IMR-90 (cell line): ENCODE measurements at regions not wholly inside any gene's neighbourhood (a gene's known extent, or its start where the extent isn't known, plus 50 kb on each side); places are given as distances from the start of the nearest gene placed in this dataset.

Experiments
- ATAC-seq: fragments of 200-7000 bp; cut with Tn5 transposase; 2 replicates; pipeline ENCODE4 v1.9.1; 2020; ENCODE audit warnings: low read depth, mild to moderate bottlenecking, moderate library complexity
- BruUV-seq: library from RNA; stranded (reverse); fragments of 400-500 nt; replicated peaks from 2 replicates; lab custom pipeline; 2021; lab: Mats Ljungman, UMichigan
- CTCF ChIA-PET: fragments of 300-600 bp; formaldehyde crosslinking; extraction: SDS; loops from one replicate; lab custom pipeline; 2021; ENCODE audit warnings: antibody characterized with exemption; lab: Yijun Ruan, JAX
- POLR2A ChIA-PET: fragments of 300-600 bp; sonication (Branson Sonifier 250); formaldehyde crosslinking; loops from one replicate; lab custom pipeline; 2022; ENCODE audit warnings: antibody characterized with exemption; ENCODE audit not compliant: unreplicated experiment; lab: Charles Lee
- DNase-seq: peaks from one replicate; pipeline ENCODE4 v3.0.0; 2013
- H2AFZ ChIP-seq: replicated peaks from 2 replicates; pipeline ENCODE3; 2013; ENCODE audit warnings: low read length, mild to moderate bottlenecking; ENCODE audit not compliant: poor library complexity
- H2AK5ac ChIP-seq: 2 replicates; pipeline ENCODE4 v1.6.1; 2013; ENCODE audit warnings: low read depth, low read length, inconsistent platforms
- H2AK9ac ChIP-seq: replicated peaks from 2 replicates; pipeline ENCODE3; 2013; ENCODE audit warnings: mild to moderate bottlenecking, low read depth, low read length, moderate library complexity; ENCODE audit not compliant: poor library complexity
- H2BK120ac ChIP-seq: 2 replicates; pipeline ENCODE4 v1.6.1; 2013; ENCODE audit warnings: low read depth, low read length, inconsistent platforms
- H2BK15ac ChIP-seq: 3 replicates; pipeline ENCODE4 v1.6.1; 2013; ENCODE audit warnings: low read depth, low read length, inconsistent platforms
- H2BK20ac ChIP-seq: 2 replicates; pipeline ENCODE4 v1.6.1; 2013; ENCODE audit warnings: low read depth, mild to moderate bottlenecking, inconsistent platforms, low read length, moderate library complexity
- H2BK5ac ChIP-seq: 2 replicates; pipeline ENCODE4 v1.6.1; 2013; ENCODE audit warnings: mild to moderate bottlenecking, low read depth, low read length, inconsistent platforms; ENCODE audit not compliant: poor library complexity, severe bottlenecking
- H3K14ac ChIP-seq: replicated peaks from 2 replicates; pipeline ENCODE4 v1.6.1; 2013; ENCODE audit warnings: low read depth, low read length, inconsistent platforms
- H3K18ac ChIP-seq: 2 replicates; pipeline ENCODE4 v1.6.1; 2013; ENCODE audit warnings: low read depth, low read length, control low read depth
- H3K23ac ChIP-seq: 2 replicates; pipeline ENCODE4 v1.6.1; 2013; ENCODE audit warnings: low read depth, low read length, inconsistent platforms
- H3K27ac ChIP-seq: 2 replicates; pipeline ENCODE4 v1.5.1; 2013; ENCODE audit warnings: mild to moderate bottlenecking, control low read depth, low read length; ENCODE audit not compliant: insufficient read depth
- H3K27me3 ChIP-seq: 2 replicates; pipeline ENCODE4 v1.6.1; 2013; ENCODE audit warnings: low read length; ENCODE audit not compliant: control insufficient read depth, insufficient read depth
- H3K36me3 ChIP-seq: 2 replicates; pipeline ENCODE4 v1.6.1; 2013; ENCODE audit warnings: low read length, mixed read lengths; ENCODE audit not compliant: control insufficient read depth, insufficient read depth
- H3K4ac ChIP-seq: 2 replicates; pipeline ENCODE4 v1.6.1; 2013; ENCODE audit warnings: low read depth, low read length, inconsistent platforms
- H3K4me1 ChIP-seq: 2 replicates; pipeline ENCODE4 v1.6.1; 2013; ENCODE audit warnings: low read length, mixed read lengths; ENCODE audit not compliant: control insufficient read depth, insufficient read depth
- H3K4me2 ChIP-seq: 2 replicates; pipeline ENCODE4 v1.6.1; 2013; ENCODE audit warnings: low read depth, mild to moderate bottlenecking, control low read depth, low read length, moderate library complexity
- H3K4me3 ChIP-seq: 2 replicates; pipeline ENCODE4 v1.5.1; 2013; ENCODE audit warnings: low read depth, mild to moderate bottlenecking, control low read depth, low read length, moderate library complexity; ENCODE audit not compliant: insufficient read depth
- H3K56ac ChIP-seq: 2 replicates; pipeline ENCODE4 v1.6.1; 2013; ENCODE audit warnings: low read length, inconsistent platforms; ENCODE audit not compliant: insufficient read depth; ENCODE audit errors: extremely low read depth
- H3K79me1 ChIP-seq, 2 experiments: 2 replicates each; pipeline ENCODE4 v1.6.1; 2013; ENCODE audit warnings: low read length in 2 of 2, inconsistent platforms in 1 of 2, low read depth in 1 of 2
- H3K9ac ChIP-seq: 2 replicates; pipeline ENCODE4 v1.6.1; 2013; ENCODE audit warnings: low read depth, low read length, control low read depth
- H3K9me1 ChIP-seq: 2 replicates; pipeline ENCODE4 v1.6.1; 2013; ENCODE audit warnings: low read length, inconsistent platforms; ENCODE audit not compliant: insufficient read depth
- H3K9me3 ChIP-seq: 2 replicates; pipeline ENCODE4 v1.6.1; 2013; ENCODE audit warnings: low read length; ENCODE audit not compliant: control insufficient read depth, insufficient read depth
- H4K20me1 ChIP-seq: 2 replicates; pipeline ENCODE4 v1.6.1; 2013; ENCODE audit warnings: low read length, inconsistent platforms; ENCODE audit not compliant: insufficient read depth
- H4K5ac ChIP-seq: 2 replicates; pipeline ENCODE4 v1.6.1; 2013; ENCODE audit warnings: mild to moderate bottlenecking, low read depth, low read length, control low read depth
- H4K8ac ChIP-seq, 2 experiments: 2 replicates each; pipeline ENCODE4 v1.6.1; 2013; ENCODE audit warnings: low read depth in 2 of 2, low read length in 2 of 2, control low read depth in 1 of 2, inconsistent platforms in 1 of 2
- H4K91ac ChIP-seq: 2 replicates; pipeline ENCODE4 v1.6.1; 2013; ENCODE audit warnings: low read depth, low read length, inconsistent platforms; ENCODE audit not compliant: insufficient read depth
- CEBPB ChIP-seq: IDR thresholded peaks from 2 replicates; pipeline ENCODE4 v1.6.1; 2012; ENCODE audit warnings: low read depth, low read length, improper control_type of control experiment
- CHD1 ChIP-seq: IDR thresholded peaks from 2 replicates; pipeline ENCODE4 v1.6.1; 2012; ENCODE audit warnings: low read depth, low read length, improper control_type of control experiment
- MAFK ChIP-seq: IDR thresholded peaks from 2 replicates; pipeline ENCODE4 v1.6.1; 2012; ENCODE audit warnings: low read depth, low read length, improper control_type of control experiment
- RFX5 ChIP-seq: IDR thresholded peaks from 2 replicates; pipeline ENCODE4 v1.8.0; 2012; ENCODE audit warnings: low read depth, mild to moderate bottlenecking, low read length, moderate library complexity
- WGBS, 2 experiments: methylation state at CpG; one replicate each; pipeline versions ENCODE4 v1.1.5 to v1.1.7; 2013; ENCODE audit warnings: missing lambda C conversion rate in 2 of 2; ENCODE audit not compliant: insufficient read length in 1 of 2; ENCODE audit errors: extremely low coverage in 2 of 2; 5-methylcytosine and 5-hydroxymethylcytosine counted together
- dilution Hi-C: fragments of 300-500 bp; cut with HindIII; formaldehyde crosslinking; loops from one replicate; pipeline ENCODE4 v1.14.3; 2018; ENCODE audit warnings: low sequenced_read_pairs; ENCODE audit not compliant: unreplicated experiment
- in situ Hi-C: fragments of 300-500 bp; cut with MboI; formaldehyde crosslinking; loops from 3 replicates; pipeline ENCODE4 v1.14.3; 2019; ENCODE audit warnings: low sequenced_read_pairs, inconsistent platforms, mixed read lengths
- intact Hi-C: fragments of 100-400 bp; cut with micrococcal nuclease; formaldehyde crosslinking; loops from 2 replicates; pipeline ENCODE4 v1.10.0; 2022
- TF ChIP-seq, protein P1 (sequence below): conservative IDR thresholded peaks from 2 replicates; pipeline ENCODE4 v1.5.1; 2012; ENCODE audit warnings: mild to moderate bottlenecking, low read depth, low read length, improper control_type of control experiment

DNA sequence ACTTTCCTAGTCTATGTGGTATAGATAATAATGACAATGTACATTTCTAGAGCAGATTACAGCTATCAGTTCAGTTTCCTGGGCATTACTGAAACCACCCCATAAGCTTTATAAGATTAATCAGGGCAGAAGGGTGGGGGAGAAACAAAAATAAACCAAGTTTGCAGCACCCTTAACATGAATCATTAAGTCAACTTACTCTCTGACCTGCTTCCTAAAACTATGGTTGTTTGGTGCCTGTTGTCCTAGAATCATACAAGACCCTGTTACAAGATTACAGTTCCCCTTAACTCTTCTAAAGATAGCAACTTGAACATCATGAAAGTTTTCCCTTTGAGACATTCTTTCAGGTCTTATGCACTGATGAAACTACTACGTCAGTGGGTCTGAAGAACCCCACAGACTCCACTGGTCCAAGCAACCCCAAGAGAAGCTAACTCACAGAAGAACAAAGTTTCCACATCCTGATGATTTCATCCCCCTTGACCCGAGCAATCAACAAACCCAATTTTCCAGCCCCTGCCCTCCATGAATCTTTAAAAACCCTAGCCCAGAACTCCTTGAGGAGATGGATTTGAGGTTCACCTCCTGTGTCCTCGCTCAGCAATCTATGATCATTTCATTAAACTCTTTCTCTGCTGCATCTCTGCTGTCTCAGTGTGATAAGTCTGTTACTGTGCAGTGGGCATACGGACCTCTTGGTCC lies 336.5 kb downstream of the FOXO1 start:
- Histone ChIP-seq H3K27me3 (no peaks in the 10 kb centered on the region), H3K14ac (no peak overlapping the region), H2AFZ (no peak overlapping the region), H2BK20ac (no peak overlapping the region), H2BK5ac (no peak overlapping the region), H3K4ac (no peak overlapping the region), H3K56ac (no peak overlapping the region), H4K20me1 (no peaks in the 10 kb centered on the region), H3K4me1 (no peaks in the 10 kb centered on the region), H3K9ac (no peak overlapping the region), H3K27ac (no peak overlapping the region), H3K23ac (no peak overlapping the region), H3K79me1 (no peaks in the 10 kb centered on the region), H3K9me3 (peaks cover 3% of the 10 kb centered on the region; the same call in 1 of the 2 replicates), H4K91ac (no peak overlapping the region), H4K5ac (no peak overlapping the region), H3K4me2 (no peak overlapping the region), H2BK120ac (no peak overlapping the region), H2BK15ac (no peak overlapping the region), H3K9me1 (no peaks in the 10 kb centered on the region), H2AK9ac (no peak overlapping the region), H3K36me3 (no peaks in the 10 kb centered on the region), H3K4me3 (no peak overlapping the region), H2AK5ac (no peak overlapping the region), H4K8ac (no peak overlapping the region), H3K18ac (no peak overlapping the region)
- DNase-seq (no peak), ATAC-seq (no peak)
- no CpG with 5 or more reads among the region's 4 CpGs for WGBS, 2 experiments
- BruUV-seq = no TSS peak
- in situ Hi-C loops = no loop called here
- no peak for TF ChIP-seq CHD1
- TF ChIP-seq MAFK = no peak
- TF ChIP-seq, protein P1, sequence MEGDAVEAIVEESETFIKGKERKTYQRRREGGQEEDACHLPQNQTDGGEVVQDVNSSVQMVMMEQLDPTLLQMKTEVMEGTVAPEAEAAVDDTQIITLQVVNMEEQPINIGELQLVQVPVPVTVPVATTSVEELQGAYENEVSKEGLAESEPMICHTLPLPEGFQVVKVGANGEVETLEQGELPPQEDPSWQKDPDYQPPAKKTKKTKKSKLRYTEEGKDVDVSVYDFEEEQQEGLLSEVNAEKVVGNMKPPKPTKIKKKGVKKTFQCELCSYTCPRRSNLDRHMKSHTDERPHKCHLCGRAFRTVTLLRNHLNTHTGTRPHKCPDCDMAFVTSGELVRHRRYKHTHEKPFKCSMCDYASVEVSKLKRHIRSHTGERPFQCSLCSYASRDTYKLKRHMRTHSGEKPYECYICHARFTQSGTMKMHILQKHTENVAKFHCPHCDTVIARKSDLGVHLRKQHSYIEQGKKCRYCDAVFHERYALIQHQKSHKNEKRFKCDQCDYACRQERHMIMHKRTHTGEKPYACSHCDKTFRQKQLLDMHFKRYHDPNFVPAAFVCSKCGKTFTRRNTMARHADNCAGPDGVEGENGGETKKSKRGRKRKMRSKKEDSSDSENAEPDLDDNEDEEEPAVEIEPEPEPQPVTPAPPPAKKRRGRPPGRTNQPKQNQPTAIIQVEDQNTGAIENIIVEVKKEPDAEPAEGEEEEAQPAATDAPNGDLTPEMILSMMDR = no peak
- TF ChIP-seq RFX5 = no peak
- no peak for TF ChIP-seq CEBPB
- CTCF ChIA-PET = no interaction called here
- dilution Hi-C loops = no loop called here
- intact Hi-C loops = no loop called here
- POLR2A ChIA-PET = no interaction called here
